C4-2B (cell line): ENCODE measurements at regions not wholly inside any gene's neighbourhood (a gene's known extent, or its start where the extent isn't known, plus 50 kb on each side); places are given as distances from the start of the nearest gene placed in this dataset.
"Not testable (repeated sequence)": the region's sequence is repeated elsewhere in the genome, so short reads cannot be mapped to it uniquely, and the experiment has no call there.

Experiments used
- H3K27ac ChIP-seq: fragments of 450-650 bp; 2 replicates; pipeline ENCODE4 v1.5.1; 2017
- ZFX ChIP-seq: fragments of 450-650 bp; IDR thresholded peaks from 2 replicates; pipeline ENCODE4 v1.6.1; 2017
- TF ChIP-seq, protein P1 (sequence below): fragments of 450-650 bp; conservative IDR thresholded peaks from 2 replicates; pipeline ENCODE4 v1.5.1; 2017; ENCODE audit warnings: mild to moderate bottlenecking

GRCh38 chr15:24835301-24835700, 119.5 kb upstream of the SNRPN start:
- TF ChIP-seq ZFX: no peak
- TF ChIP-seq, protein P1, sequence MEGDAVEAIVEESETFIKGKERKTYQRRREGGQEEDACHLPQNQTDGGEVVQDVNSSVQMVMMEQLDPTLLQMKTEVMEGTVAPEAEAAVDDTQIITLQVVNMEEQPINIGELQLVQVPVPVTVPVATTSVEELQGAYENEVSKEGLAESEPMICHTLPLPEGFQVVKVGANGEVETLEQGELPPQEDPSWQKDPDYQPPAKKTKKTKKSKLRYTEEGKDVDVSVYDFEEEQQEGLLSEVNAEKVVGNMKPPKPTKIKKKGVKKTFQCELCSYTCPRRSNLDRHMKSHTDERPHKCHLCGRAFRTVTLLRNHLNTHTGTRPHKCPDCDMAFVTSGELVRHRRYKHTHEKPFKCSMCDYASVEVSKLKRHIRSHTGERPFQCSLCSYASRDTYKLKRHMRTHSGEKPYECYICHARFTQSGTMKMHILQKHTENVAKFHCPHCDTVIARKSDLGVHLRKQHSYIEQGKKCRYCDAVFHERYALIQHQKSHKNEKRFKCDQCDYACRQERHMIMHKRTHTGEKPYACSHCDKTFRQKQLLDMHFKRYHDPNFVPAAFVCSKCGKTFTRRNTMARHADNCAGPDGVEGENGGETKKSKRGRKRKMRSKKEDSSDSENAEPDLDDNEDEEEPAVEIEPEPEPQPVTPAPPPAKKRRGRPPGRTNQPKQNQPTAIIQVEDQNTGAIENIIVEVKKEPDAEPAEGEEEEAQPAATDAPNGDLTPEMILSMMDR: peak; percentile 21
- no peak overlapping the region for H3K27ac ChIP-seq

- no peak for TF ChIP-seq ZFX
- TF ChIP-seq, protein P1: no peak
- peak overlapping the region; percentile 51 for H3K27ac ChIP-seq
Observed at GRCh38 chr15:24848050-24848449, 106.7 kb upstream of the SNRPN start.

DNA sequence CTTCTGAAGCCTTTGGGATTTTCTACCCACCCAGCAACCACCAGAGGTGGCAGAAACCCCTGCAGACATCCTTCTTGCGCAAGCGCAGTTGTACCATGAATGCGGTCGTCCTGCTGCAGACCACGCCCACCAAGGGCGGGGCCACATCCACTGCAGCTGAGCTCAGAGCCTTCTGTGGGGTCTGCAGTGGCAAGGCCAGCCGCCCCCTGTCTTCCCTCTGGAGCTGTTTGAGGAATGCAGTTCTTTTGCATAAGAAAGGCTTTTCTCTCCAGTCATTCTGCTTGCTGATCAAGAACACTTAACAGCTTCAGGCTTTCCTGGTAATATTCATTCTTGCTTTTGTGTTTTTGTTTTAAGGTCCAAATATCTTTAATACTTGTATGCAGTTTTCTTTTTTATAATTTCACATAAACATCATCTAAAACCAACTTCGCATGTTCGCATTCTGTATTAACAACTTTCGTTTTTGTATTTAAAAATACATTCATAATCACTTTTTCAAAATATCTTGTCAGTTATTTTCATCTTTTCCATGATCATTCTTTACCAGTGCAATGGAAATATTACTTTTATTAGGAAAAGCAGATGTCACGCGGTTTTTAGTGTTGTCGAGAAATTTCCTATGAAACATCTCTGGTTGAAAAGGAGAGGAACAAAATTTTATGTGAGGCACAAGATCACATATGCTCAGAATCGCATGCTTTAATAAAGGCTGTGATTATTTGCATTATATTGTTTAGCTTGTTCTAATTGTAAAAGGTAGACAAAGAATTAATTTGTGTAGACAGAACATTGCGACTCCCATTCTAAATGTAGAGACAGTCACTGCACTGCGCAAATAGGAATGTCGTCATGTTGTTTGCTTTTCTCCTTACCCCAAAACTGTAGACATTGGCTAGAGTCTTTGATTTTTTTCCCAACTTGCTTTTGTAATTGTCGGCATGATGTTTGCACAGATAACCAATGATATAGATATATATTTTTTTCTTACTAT, 98.1 kb upstream of the SNRPN start:
- H3K27ac ChIP-seq: peak overlapping the region; percentile 20; the same call in 1 of the 2 replicates

GRCh38 chr15:24857763-24858162, 97.0 kb upstream of the SNRPN start:
- H3K27ac ChIP-seq: 0 out of 2 replicates have a peak overlapping the region, but pooled peaks have one; percentile 20
- TF ChIP-seq, protein P1: no peak
- TF ChIP-seq ZFX: no peak

More for the DNA sequence above, 98.1 kb upstream of the SNRPN start:
- TF ChIP-seq ZFX: no peak
- TF ChIP-seq, protein P1: no peak

GRCh38 chr15:24858183-24858582, 96.6 kb upstream of the SNRPN start:
- not testable (repeated sequence) for H3K27ac ChIP-seq

DNA sequence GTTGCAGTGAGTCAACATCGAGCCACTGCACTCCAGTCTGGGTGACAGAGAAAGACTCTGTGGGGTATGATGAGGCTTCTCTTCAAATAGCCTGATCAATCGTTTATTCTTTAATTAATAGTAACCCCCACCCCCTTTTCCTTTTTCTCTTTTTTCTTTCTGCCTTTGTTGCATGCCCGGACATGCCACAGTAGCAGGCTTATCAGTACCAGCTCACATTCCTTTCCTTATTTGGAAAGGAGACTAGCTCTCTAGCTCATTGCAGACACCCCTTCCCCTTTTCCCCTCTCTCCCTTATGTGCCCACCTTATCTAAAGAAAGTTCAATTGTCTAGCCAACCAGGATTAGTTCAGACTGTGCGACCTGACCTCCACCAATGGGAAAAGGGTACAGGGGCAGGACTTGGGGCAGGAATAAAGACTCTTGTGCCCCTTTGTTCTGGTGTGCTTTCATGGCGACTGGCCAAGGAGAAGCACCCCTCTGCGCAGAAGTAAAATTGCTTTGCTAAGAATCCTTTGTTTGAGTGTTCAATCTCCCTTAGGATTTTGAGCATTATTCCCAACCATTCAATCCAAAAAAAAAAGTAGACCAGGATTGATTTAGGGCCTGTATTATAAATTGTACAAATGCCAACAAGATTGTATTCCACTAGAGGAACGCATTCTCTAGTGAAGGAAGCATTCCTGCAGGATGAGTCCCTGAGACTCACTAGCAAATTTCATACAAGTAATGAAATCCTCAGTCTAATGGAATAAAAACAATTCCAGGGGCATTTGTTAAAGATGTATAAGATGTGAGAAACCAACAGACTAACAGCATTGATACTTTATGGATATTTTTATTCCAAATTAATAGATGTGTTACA, 95.8 kb upstream of the SNRPN start:
- TF ChIP-seq, protein P1: no peak
- TF ChIP-seq ZFX: no peak
- no peak overlapping the region for H3K27ac ChIP-seq

DNA sequence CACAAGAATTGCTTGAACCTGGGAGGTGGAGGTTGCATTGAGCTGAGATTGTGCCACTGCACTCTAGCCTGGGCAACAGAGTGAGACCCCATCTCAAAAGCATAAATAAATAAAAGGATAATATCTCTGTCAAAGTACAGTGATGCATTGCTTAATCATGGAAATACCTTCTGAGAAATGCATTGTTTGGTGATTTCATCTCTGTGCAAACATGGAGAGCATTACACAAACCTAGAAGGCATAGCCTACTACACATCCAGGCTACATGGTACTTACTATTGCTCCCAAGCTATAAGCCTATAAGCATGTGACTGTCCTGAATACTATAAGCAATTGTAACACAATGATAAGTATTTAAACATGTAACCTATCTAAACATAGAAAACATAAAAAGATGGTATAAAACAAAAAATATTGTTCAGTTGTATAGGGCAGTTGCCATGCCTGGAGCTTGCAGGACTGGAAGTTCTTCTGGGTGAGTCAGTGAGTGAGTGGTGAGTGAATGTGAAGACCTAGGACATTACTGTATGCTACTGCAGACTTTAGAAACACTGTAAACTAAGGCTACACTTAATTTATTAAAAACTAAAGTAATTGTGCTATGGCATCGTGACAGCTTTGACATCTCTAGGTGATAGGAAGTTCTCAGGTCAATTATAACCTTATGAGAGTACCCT, 93.6 kb upstream of the SNRPN start:
- no peak overlapping the region for H3K27ac ChIP-seq
- no peak for TF ChIP-seq ZFX
- TF ChIP-seq, protein P1: no peak
